ENCODE measurements at regions not wholly inside any gene's neighbourhood (a gene's known extent, or its start where the extent isn't known, plus 50 kb on each side); places are given as distances from the start of the nearest gene placed in this dataset.
"Not testable (repeated sequence)": the region's sequence is repeated elsewhere in the genome, so short reads cannot be mapped to it uniquely, and the experiment has no call there.

DNA sequence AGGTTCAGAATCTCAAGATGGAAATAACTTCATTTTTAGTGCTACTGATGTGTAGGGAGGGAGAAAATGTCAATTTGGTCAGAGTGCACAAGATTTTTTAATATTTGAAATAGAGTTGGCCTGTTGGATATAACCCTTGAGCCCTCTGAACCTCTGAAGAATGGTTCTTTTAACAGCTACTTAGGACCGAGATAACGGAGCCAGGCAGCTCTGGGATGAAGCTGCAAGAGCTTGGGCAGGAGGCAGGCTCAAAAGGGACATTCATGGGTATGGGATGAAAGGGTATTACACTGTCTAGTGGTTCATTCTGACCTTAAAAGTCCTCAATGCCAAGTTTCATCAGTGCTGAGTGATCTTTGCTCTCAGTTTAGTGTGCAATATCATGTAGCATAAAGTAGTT, 111.4 kb upstream of the CPHXL start:
- no peak for DNase-seq

DNA sequence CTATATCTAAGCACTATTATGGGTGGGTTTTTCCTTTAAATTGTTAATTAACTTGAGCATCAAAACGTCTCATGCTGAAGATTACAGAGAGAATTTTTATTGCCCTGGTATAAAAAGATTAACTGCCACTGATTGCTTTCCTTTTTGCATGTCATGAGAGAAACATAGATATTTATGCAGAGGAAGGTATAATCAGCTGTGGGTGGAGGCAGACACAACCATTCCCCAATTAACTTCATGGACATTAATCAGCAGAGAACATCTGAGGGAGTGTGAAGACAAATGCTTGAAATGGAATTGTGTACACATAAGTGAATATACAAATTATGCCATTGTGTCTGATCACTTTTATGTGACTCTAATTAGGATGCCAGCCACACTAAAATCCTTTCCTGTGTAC, 115.2 kb upstream of the CPHXL start:
- DNase-seq = no peak

DNA sequence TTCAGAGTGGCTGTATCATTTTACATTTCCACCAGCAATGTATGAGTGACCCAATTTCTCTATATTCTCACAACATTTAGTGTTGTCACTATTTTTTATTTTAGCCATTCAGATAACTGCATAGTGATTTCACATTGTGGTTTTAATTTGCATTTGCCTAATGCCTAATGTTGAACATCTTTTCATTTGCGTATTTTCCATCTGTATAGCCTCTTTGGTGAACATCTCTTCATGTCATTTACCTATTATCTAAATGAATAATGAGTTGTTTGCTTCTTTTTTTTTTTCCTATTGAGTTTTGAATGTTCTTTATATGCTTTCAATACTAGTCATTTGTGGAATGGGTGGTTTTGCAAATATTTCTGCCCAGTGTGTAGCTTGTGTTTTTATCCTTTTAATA, 120.9 kb upstream of the CPHXL start:
- DNase-seq = no peak

DNA sequence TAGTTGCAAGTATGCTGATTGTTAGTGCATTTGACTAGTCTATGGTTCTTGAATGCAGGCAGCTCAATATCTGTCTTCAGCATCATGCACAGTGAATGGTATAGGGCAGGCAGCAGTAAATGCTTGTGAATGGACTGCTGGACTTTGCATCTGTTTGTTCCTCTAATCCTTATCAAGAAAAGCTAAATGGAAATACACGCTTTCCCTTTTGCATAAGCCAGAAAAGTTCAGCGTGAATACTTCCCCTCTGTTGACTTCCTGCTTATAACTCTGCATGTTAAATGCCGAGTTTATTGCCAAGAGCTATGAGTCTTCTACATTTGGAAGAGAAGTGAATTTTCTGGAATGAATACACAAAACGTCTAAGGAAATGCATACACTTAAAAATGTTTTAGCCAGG, 127.9 kb upstream of the CPHXL start:
- DNase-seq = no peak

DNA sequence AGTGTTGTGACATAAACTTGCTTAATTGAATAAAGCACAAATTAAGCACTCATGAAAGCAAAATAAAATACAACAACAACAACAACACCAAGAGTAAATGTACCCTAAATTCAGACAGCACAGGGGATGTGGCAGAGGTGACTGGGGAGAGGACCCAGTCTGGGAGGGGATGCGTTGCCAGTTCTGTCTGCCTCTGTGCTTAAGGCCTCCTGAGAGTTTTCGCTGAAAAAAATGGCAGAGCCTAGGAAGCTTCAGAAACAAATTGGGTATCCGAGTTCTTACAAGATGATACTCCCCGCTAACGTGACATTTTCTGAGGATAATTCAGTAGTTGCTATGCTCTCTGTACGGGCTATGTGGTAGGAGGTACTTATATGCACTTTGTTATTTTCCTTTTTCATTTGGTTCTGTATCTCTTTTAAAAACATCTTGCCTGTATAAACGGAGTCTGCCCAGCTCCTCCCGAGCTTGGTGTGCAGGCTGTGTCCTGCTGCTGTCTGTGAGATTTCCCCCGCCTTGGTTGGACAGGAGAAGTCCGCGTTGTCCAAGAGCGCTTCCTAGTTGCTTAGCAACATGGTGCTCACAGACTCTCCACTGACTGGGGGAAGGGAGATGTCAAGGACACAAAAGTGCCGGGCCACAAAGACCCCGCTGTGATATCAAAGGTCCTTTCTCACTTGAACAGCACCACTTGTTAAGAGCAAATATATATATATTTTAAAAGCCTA, 134.2 kb upstream of the CPHXL start:
- no peak for DNase-seq

DNA sequence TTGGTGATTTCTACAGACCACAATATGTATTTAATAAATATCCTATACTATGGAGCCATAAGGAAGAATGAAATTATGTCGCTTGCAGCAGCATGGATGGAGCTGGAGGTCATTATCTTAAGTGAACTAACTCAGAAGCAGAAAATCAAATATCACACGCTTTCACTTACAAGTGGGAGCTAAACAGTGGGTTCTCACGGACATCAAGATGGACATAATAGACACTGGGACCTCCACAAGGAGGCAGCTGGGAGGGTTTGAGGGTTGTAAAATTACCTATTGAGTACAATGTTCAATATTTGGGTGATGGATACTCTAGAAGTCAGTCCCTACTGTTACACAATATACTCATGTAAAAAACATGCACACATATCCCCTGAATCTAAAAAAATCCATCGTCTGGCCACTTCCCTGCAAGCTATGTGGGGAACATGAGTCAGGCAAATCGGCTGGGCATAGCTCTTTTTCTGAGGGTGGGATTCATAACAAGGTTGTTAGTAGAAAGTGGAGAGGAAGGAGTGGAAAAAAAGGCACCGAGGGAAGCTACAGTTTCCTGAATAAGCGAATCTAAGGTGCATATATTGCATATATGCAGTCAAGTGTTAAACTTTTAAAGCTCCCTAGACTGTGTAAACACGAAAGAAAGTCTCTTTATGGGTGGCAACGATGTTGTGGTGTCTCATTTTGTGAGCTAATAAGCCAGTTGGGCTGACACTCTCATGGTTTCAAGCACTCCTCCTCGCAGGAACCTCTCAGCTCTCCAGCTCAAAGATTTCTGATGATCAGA, 135.2 kb upstream of the CPHXL start:
- DNase-seq = no peak

DNA sequence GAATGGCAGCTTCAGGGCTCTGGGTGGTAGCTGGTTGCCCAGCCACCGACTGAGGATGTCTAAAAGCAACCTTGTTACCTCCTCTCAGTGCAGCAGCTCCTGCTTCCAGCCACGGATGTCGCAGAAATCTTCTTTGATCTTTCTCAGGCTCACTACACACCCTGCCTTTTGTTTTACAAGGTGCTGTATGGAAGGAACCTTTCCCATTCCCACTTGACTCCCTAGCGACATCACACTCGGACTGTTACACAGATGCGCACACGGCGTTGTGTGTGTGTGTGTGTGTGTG, 135.8 kb upstream of the CPHXL start:
- DNase-seq = no peak

DNA sequence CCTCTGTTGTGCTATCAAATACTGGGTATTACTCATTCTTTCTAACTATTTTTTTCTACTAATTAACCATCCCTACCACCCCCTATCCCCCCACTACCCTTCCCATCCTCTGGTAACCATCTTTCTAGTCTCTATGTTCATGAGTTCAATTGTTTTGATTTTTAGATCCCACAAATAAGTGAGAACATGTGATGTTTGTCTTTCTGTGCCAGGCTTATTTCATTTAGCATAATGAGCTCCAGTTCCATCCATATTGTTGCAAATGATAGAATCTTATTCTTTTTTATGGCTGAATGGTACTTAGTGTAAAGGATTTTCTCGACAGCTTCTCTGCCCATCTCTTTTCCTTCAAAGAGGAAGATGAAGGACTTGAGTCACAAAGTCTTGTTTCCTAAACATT, 138.0 kb upstream of the CPHXL start:
- no peak for DNase-seq

DNA sequence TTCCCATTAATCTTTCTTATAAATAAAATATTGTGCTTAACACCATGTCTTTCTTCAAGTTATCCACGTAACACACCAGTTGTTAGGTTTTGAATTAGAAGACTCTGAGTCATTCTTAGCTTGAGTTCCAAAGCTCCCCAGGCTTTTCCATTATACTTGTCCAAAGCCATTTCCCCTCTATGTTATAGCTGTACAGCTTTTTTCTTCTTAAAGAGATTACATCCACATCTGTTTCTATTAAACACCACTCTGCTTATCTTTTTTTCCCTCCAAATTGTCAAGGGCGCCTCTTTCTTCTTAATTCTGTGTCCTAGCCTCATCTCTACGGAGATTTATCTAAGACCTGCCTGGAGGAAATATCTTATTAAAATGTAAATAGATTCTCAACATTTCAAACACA, 139.4 kb upstream of the CPHXL start:
- DNase-seq = no peak

DNA sequence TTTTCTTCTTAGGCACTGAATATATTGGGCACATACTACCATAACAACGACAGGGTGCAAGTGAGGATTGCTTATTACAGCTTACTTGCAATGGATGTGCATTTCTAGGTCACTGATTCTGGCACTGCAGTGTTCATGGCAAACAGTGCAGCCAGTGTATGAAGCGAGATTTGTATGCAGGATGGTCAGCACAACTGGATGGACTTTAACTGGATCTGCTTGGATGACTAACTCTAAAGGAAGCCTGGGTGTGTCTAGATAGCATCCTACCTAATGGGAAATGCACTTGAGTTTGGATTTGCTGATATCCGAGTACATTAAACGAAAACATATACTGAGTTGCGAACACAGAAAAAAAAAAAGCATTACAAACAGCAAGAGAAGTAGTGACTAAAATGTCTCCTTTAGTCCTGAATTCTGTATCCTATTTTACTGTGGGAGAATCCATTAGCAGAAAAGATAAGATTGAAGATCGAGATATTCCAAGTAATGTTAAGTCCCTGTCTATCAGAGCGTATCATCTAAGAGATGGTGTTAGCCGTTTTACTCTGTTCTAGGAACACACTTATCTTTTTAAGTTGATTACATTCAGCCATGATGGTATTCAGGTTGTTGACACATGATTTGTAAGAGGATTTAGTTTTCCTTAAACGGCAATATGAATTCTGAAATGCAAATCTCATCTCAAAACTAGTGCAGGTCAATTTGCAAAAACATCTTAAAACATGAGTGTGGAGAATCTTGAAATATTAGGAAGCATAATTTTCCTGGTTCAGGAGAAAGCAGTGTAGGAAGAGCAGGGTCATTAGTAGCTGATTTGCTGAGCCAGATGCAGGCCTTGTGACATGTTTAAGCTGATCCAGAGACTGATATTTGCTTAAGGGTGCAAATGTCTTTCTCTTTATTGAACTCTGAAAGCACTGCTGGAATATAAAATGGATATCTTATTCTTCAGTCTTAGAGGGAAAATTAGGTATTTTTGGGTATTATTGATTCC, 142.6 kb upstream of the CPHXL start:
- no peak for DNase-seq

DNA sequence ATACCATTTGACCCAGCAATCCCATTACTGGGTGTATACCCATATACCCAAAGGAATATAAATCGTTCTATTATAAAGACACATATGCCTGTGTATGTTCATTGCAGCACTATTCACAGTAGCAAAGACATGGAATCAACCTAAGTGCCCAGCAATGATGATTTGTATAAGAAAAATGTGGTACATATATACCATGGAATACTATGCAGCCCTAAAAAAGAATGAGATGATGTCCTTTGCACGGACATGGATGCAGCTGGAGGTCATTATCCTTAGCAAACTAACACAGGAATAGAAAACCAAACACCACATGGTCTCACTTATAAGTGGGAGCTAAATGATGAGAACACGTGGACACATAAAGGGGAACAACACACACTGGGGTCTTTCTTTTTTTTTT, 155.0 kb upstream of the CPHXL start:
- not testable (repeated sequence) for DNase-seq

DNA sequence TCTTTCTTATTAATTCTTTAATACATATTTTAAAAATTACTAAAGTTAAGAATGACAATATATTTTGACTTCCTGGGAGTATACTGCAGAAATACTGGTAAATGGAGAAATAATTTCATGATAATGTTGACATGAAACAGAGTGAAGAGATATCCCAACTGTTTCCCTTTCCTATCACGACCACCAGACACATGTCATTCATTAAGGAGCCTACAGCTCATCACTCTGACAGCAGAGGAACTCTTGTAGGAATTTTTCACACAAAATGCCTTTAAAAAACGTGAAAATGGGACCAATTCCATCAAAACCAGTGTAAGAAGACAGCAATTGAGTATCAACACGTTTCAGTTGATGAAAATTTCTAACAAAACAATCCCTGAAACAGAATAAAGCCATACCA, 172.9 kb upstream of the CPHXL start:
- no peak for DNase-seq

DNA sequence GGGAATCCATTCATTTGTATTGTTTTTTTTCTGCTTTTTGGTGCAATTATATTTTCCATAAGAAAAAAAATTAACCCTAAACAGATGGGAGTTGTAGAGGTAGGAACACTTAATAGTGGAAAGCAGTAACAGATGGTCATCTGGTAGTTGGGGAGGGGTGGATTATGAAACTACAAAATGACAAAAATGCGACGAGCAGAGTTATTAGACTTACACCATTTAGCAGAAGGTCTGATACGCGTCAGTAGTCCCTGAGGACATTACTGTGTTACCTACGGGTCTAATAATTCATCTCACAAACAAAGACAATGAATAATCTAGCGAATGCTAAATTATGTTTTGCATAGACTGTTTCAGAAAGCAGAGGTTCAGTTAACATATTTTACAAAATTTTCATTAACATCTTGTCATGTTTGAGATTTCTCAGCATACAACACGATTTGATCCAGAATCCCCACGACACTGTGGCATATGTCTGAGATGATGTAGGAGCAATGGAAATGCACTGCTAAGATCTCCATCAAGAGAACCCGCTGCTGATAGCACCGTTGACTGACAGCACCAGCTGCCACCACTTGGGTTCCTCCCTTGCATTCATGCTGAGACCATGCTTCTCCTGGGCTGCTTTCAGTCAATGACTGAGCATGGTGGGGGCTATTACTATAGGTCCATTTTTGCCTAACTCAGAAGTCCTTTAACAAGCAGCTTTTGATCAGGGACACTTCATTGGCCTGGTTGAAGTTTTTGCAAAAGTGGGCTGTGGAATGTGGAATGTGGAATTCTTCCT, 182.2 kb upstream of the CPHXL start:
- DNase-seq = no peak

DNA sequence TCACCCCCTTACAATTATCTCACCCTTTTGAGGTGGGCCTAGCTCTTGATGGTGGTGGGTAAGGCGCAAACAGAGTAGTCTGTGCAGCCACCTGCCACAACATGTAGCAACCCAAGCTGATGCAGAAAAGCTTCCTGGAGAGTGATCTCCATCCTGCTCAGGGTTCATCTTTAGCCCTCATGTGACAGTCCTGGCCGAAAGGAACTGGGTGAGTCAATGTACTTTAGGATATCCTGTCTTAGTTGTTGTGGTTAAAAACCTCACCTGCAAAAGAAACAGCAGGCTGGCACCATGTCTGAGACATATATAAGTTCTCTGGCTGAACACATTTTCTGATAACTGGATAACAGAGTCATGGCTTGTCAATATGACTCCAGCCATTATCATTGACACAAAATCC, 183.5 kb upstream of the CPHXL start:
- DNase-seq = peak in 1 of 5 donors; percentile 5

DNA sequence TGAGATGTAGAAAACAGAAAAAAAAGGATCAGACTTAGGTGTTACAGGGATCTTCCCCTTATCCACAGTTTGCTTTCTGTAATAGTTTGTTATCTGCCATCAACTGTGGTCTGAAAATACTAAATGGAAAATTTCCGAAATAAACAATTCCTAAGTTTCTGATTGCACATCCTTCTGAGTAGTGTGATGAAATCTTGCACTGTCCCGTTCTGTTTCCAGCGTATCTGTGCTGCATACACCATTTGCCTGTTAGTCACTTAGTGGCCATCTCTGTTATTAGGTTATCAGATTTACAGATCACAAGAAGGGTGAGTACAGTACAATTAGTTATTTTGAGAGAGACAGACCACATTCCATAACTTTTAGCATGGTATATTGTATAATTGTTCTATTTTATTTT, 185.6 kb upstream of the CPHXL start:
- no peak for DNase-seq

DNA sequence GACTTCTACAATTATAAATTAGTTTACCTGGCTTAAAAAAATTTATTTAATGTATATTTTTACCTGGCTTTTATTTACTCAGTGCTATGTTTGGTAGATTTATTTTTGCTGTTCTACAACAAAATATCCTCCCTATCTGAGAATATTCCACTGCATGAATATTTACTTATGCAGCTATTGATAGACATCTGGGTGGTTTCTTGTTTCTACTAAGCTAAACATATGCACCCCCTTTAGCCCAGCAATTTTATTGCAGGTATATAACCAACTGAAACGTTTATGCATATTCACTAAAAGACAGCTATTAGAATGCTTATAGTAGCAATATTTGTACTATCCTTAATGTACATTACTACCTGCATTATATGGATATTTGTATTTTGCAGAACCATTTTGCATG, 187.7 kb upstream of the CPHXL start:
- DNase-seq = no peak

DNA sequence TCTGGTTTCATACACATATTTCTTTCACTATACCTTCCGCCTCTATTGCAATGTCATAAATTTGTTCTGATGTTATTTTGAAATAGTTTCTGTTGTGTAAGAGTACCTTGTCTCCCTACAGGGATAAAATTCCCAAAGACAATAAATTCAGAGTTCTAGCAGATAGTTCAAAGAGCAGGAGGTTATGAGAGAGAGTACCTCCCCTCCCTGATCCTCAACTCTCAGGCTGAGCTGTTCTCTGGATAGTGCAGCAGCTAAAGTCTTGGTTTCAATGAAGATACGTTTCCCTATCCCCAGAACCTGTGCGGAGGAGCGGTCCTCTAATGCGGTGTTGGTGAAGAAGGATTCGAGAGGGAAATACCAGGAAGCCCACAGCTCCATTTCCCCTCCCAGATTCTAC, 190.2 kb upstream of the CPHXL start:
- DNase-seq = no peak

DNA sequence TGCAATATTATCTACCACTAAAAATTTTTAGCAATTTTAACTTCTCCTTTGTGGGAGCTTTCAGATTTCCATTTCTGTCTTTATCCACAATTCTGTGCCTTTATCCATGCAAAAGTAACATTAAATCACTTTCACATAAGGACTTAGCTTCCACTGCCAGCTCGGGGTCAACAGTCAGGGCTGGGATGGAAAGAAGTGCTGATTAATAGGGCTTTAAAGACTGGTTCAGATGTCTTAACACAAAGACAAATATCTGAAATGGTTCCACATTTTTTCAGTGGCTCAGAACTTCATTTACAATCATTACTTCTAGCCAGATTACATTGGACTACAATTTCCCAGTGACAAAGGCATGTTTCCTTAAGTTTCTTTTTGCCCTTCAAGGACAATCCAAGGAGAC, 191.8 kb upstream of the CPHXL start:
- no peak for DNase-seq

DNA sequence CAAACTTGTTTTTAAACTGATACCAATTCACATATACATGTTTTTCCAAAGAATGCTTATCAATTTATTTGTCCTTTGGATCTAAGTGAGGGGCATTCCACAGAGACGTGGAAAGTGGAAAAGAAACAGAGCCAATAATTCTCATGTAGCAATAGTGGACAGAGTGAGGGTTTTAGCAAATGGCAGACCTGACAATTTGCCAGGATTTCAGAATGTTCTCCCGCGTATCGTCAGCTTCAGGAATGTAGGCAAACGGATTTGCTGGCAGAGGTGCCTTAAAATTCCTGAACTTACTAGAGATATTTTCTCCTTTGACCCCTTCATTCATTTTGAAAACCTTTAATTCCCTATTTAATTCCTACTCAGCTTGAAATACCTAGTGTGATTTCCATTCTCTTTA, 193.4 kb upstream of the CPHXL start:
- DNase-seq = no peak

DNA sequence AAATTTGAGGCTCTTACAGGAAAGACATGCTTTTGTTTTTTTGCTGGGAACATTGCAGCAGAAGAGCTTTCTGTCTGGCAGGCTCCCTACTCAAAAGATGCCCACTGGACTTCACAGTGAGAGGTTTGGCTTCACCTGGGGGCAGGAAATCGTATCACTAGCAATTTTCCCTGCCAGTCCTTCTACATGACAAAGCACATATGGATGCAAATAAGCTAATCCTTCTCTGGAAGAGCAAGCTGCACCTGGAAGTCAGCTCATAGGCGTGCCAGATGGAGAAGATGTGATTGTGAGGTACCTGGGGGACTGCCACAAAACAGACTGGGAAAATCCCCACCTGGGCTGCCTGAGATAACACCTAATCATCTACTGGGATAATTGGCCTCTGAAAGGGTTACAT, 195.0 kb upstream of the CPHXL start:
- no peak for DNase-seq

DNA sequence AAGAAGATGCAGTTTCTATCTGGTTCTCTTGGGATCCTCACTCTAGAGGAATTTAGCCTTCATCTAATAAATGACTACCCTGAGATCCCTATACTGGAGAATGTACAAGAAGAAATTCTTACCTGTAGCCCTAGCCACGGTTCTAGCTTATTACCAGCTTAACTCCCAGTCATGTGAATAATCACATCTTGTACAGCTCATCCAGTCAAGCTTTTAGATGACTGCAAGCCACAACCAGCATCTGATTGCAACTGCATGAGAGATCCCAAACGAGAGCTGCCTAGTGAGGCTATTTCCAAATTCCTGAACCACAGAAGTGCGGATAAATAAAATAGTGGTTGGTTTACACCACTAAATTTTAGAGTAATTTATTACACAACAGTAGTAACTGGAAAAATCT, 196.0 kb upstream of the CPHXL start:
- no peak for DNase-seq

DNA sequence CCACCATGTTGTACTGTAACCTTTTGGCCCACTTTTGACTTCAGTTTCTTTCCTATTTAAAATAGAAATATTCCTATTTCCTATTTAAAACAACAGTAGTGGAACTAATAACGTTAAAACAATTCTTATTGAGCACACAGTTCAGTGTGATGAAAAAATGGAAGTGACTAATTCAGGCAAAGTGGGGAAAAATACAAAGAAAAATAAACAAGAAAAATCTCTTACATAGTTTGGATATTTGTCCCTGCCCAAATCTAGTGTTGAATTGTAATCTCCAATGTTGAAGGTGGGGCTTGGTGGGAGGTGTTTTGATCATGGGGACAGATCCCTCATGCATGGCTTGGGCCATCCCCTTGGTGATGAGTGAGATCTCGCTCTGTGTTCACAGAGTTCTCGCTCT, 198.1 kb upstream of the CPHXL start:
- no peak for DNase-seq

DNA sequence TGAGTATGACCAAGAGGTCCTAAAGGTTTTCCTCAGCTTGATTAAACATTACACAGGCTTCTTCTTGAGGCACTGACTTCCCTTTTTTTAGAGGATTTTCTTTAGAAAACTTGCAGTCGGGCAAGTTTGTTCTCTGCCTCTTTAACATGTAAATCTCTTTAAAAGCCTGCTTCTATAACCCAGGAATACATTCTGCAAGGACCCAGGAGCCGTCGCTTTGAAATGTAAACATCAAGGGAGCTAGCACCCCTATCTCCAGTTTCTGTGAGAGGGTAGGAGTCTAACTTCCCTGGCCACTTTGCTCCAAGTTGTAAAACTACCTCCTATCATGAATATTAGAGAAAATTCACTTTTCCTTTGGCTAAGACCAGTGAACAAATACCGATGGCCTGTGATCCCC, 201.5 kb upstream of the CPHXL start:
- DNase-seq = no peak

All from T-helper 1 cell (primary cell).